ENCODE measurements at regions not wholly inside any gene's neighbourhood (a gene's known extent, or its start where the extent isn't known, plus 50 kb on each side); places are given as distances from the start of the nearest gene placed in this dataset.

- H3K27ac ChIP-seq (ENCODE audit: low read depth, low read length), result no peak overlapping the region
Observed at GRCh38 chr21:27134516-27134915, 167.6 kb upstream of the ADAMTS5 start.

GRCh38 chr21:27132266-27132665 lies 165.4 kb upstream of the ADAMTS5 start:
- Histone ChIP-seq H3K9me2 (replicated peaks; ENCODE audit: control insufficient read depth, low read length) (no peaks in the 10 kb centered on the region), H3K79me2 (ENCODE audit: control insufficient read depth, low read length) (no peaks in the 10 kb centered on the region), H3K27me3 (ENCODE audit: control insufficient read depth, low read length) (no peaks in the 10 kb centered on the region), H3F3A (ENCODE audit: control insufficient read depth, insufficient read depth) (no peaks in the 10 kb centered on the region), H3K4me1 (ENCODE audit: control insufficient read depth, low read length) (no peaks in the 10 kb centered on the region), H3K27ac (ENCODE audit: low read depth, low read length) (no peak overlapping the region), H3K4me2 (ENCODE audit: low read length) (no peak overlapping the region), H3K4me3 (ENCODE audit: low read length) (no peak overlapping the region), H4K20me1 (ENCODE audit: control insufficient read depth, insufficient read depth, low read depth, low read length) (no peaks in the 10 kb centered on the region), H3K36me3 (ENCODE audit: control insufficient read depth, low read length) (no peaks in the 10 kb centered on the region), H3K9me3 (ENCODE audit: control insufficient read depth, insufficient read depth, low read length) (no peaks in the 10 kb centered on the region)
- TF ChIP-seq EZH2phosphoT487 (IDR thresholded peaks at IDR 0.05; ENCODE audit: borderline replicate concordance, low read length), result no peak
- TF ChIP-seq CTCF (IDR thresholded peaks at IDR 0.05; ENCODE audit: low read depth, low read length, poor library complexity, severe bottlenecking), result no peak

More at GRCh38 chr21:27134516-27134915, 167.6 kb upstream of the ADAMTS5 start:
- H3K9me2 ChIP-seq (replicated peaks; ENCODE audit: control insufficient read depth, low read length), result no peaks in the 10 kb centered on the region
- TF ChIP-seq CTCF (IDR thresholded peaks at IDR 0.05; ENCODE audit: low read depth, low read length, poor library complexity, severe bottlenecking) (no peak), EZH2phosphoT487 (IDR thresholded peaks at IDR 0.05; ENCODE audit: borderline replicate concordance, low read length) (no peak)
- no peaks in the 10 kb centered on the region for H4K20me1 ChIP-seq (ENCODE audit: control insufficient read depth, insufficient read depth, low read depth, low read length)
- H3K4me3 ChIP-seq (ENCODE audit: low read length), result no peak overlapping the region
- no peaks in the 10 kb centered on the region for H3K79me2 ChIP-seq (ENCODE audit: control insufficient read depth, low read length)
- no peaks in the 10 kb centered on the region for H3K4me1 ChIP-seq (ENCODE audit: control insufficient read depth, low read length)
- no peak overlapping the region for H3K4me2 ChIP-seq (ENCODE audit: low read length)
- H3K27me3 ChIP-seq (ENCODE audit: control insufficient read depth, low read length), result no peaks in the 10 kb centered on the region
- H3K36me3 ChIP-seq (ENCODE audit: control insufficient read depth, low read length), result no peaks in the 10 kb centered on the region
- no peaks in the 10 kb centered on the region for H3F3A ChIP-seq (ENCODE audit: control insufficient read depth, insufficient read depth)
- H3K9me3 ChIP-seq (ENCODE audit: control insufficient read depth, insufficient read depth, low read length), result no peaks in the 10 kb centered on the region

GRCh38 chr21:27130154-27130553 lies 163.3 kb upstream of the ADAMTS5 start:
- Histone ChIP-seq H3K36me3 (ENCODE audit: control insufficient read depth, low read length) (no peaks in the 10 kb centered on the region), H3F3A (ENCODE audit: control insufficient read depth, insufficient read depth) (no peaks in the 10 kb centered on the region), H3K4me1 (ENCODE audit: control insufficient read depth, low read length) (no peaks in the 10 kb centered on the region), H3K9me2 (replicated peaks; ENCODE audit: control insufficient read depth, low read length) (no peaks in the 10 kb centered on the region), H3K4me3 (ENCODE audit: low read length) (no peak overlapping the region), H3K79me2 (ENCODE audit: control insufficient read depth, low read length) (no peaks in the 10 kb centered on the region), H3K27ac (ENCODE audit: low read depth, low read length) (no peak overlapping the region), H3K4me2 (ENCODE audit: low read length) (no peak overlapping the region), H3K9me3 (ENCODE audit: control insufficient read depth, insufficient read depth, low read length) (no peaks in the 10 kb centered on the region), H3K27me3 (ENCODE audit: control insufficient read depth, low read length) (no peaks in the 10 kb centered on the region), H4K20me1 (ENCODE audit: control insufficient read depth, insufficient read depth, low read depth, low read length) (no peaks in the 10 kb centered on the region)
- TF ChIP-seq EZH2phosphoT487 (IDR thresholded peaks at IDR 0.05; ENCODE audit: borderline replicate concordance, low read length), result no peak
- TF ChIP-seq CTCF (IDR thresholded peaks at IDR 0.05; ENCODE audit: low read depth, low read length, poor library complexity, severe bottlenecking), result no peak

- Histone ChIP-seq H3K36me3 (ENCODE audit: control insufficient read depth, low read length) (no peaks in the 10 kb centered on the region), H3K79me2 (ENCODE audit: control insufficient read depth, low read length) (no peaks in the 10 kb centered on the region), H3K4me3 (ENCODE audit: low read length) (no peak overlapping the region), H3K27ac (ENCODE audit: low read depth, low read length) (no peak overlapping the region), H3K27me3 (ENCODE audit: control insufficient read depth, low read length) (no peaks in the 10 kb centered on the region), H4K20me1 (ENCODE audit: control insufficient read depth, insufficient read depth, low read depth, low read length) (no peaks in the 10 kb centered on the region), H3K4me1 (ENCODE audit: control insufficient read depth, low read length) (no peaks in the 10 kb centered on the region), H3K4me2 (ENCODE audit: low read length) (no peak overlapping the region), H3K9me3 (ENCODE audit: control insufficient read depth, insufficient read depth, low read length) (no peaks in the 10 kb centered on the region), H3K9me2 (replicated peaks; ENCODE audit: control insufficient read depth, low read length) (no peaks in the 10 kb centered on the region), H3F3A (ENCODE audit: control insufficient read depth, insufficient read depth) (no peaks in the 10 kb centered on the region)
- TF ChIP-seq CTCF (IDR thresholded peaks at IDR 0.05; ENCODE audit: low read depth, low read length, poor library complexity, severe bottlenecking) (no peak), EZH2phosphoT487 (IDR thresholded peaks at IDR 0.05; ENCODE audit: borderline replicate concordance, low read length) (no peak)
Observed at GRCh38 chr21:27129694-27130093, 162.8 kb upstream of the ADAMTS5 start.
